ENCODE measurements at regions not wholly inside any gene's neighbourhood (a gene's known extent, or its start where the extent isn't known, plus 50 kb on each side); places are given as distances from the start of the nearest gene placed in this dataset.

DNA sequence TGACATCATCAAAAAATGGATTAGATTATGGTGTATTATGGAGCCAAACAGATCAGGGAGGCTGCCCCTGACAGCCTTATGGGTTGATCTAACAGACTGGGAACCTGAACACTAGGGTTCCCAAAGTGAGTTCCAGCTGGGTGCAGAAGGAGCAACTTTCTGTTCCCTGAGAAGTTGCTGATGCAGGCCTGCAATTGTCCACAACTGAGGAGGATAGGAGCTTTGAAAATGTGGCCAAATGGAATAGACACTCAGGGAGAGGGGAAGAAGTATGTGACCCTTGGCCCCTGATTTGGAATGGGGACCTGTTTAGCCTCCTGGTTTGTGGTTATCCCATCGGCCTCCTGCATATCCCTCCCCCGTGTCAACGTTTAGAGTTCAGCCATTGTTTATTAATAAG lies 262.2 kb upstream of the SKOR2 start:
- no peak for DNase-seq
- in situ Hi-C loops (cut with MboI; ENCODE audit: low pct_unique_long_range_greater_than_20kb, low sequenced_read_pairs): no loop called here

DNA sequence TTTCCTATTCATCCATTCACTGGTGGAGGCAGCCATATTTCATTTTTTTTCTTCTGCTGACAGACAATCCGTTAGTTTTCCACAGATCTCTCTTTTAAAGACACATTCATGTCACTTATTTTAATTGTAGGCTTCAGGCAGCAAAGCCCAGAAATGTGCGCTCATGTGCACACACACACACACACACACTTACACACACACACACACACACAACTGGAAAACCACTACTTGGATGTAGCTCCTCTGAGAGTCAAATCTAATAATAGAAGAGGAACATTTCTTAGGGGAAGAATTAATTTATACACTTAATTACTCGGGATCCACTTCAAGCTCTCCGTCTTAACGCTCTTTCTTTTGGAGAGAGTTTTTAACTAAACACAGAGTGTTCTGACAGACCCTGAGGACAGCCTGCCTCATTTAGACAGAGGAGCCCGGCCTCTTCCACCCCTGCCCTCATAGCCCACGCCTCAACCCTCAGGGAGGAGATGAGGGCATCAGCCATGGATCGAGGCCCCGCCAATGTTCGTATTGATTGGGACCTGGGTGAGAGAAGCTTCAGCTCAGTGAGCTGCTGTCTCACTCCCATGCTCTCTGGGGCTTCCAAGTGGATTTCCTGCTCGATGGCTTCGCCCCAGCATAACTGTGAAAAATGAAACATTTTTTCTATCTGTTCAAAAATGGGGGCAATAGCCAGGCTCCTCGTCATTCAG lies 261.4 kb upstream of the SKOR2 start:
- in situ Hi-C loops (cut with MboI; ENCODE audit: low pct_unique_long_range_greater_than_20kb, low sequenced_read_pairs): no loop called here
- no peak for DNase-seq

DNA sequence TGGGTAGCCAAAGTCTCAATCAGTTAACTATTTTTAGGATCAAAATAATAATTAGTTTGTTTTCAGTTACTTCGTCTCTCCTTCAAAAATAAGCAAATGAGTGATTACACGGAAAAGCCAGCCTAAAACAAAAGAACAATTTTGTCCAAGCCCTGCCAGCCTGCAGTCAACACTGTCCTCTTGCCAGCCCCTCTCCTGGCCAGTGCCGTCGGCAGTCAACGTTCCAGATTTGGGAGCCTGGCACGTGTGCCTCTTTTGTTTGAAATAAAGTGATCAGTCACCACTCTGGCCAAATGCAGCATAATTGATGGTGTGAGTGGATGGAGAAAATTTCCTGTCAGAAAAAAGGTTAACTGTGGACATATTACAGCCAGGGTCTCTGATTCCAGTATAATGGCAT lies 260.6 kb upstream of the SKOR2 start:
- DNase-seq: no peak
- in situ Hi-C loops (cut with MboI; ENCODE audit: low pct_unique_long_range_greater_than_20kb, low sequenced_read_pairs): no loop called here

DNA sequence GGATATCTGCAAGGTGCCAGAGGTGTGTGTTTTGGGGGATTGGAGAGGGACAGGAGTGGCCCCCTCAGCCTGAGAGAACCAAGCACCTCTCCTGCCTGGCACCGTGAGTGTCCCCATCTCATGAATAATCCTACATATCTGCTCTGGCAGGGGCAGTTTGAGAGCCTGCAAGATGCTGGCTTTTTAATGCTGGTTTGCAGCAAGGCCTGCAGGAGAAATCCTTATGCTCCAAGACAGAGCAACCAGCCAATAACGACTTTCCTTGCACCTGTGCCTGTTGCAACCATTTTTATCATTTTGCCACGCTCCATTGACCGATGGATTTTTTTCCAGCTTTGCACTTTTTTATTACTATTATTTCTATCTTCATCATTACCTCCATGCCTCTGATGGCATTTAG lies 259.4 kb upstream of the SKOR2 start:
- in situ Hi-C loops (cut with MboI; ENCODE audit: low pct_unique_long_range_greater_than_20kb, low sequenced_read_pairs): no loop called here
- no peak for DNase-seq

DNA sequence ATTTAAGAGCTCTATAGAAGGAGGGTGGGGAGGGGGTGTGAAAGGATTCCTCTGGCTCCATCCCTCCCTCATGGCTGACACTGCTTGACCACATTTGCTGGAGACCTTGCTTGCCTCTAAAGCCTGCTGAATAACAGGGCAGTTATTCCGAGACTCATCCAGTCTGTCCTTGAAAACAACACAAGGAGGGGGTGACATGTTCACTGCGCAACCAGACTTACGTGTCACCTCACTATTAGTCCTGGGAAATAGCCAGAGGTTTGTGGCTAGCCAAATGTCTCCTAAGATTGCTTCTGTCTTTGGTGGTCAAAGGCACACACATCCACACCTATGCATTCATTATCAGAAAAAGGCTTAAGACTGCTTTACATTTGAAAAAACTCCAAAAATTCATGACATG lies 256.2 kb upstream of the SKOR2 start:
- in situ Hi-C loops (cut with MboI; ENCODE audit: low pct_unique_long_range_greater_than_20kb, low sequenced_read_pairs): no loop called here
- no peak for DNase-seq

DNA sequence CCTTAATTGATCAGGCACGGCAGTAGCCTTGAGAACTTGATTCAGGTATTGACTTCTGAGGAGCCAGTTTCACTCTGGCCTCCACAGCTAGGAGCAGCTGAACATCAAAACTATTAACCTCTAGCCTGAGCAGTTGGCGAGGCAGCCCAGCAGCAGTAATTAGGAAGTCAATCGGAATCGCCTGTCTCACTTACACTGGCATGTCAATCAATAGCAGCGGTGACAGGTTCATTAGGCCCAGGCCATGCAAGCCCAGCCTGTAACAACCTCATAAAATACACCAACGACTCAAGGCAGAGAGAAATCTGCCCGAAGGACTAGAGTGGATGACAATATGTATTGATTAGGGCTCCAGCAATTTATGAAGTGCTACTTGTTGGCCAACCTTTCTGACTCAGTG lies 255.4 kb upstream of the SKOR2 start:
- no peak for DNase-seq

DNA sequence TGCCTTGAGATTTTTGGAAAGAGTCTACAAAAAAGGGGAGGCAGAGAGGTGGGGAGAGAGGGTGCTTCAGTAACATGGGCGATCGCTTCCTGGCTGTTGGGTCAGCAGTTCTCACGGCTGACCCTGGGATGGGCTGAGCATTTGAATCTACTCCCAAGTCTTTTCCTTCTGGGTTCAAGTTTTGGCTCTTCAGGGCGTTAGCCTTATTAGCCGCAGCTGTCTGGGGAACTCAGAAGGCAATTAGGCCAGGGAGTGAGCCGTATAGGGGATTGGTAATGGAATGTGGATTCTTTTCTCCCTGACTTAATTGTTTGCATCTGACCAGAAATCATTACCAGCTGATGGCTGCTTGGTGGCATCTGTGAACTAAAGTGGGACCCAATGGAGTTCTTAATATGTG lies 250.5 kb upstream of the SKOR2 start:
- DNase-seq: no peak
- in situ Hi-C loops (cut with MboI; ENCODE audit: low pct_unique_long_range_greater_than_20kb, low sequenced_read_pairs): no loop called here

More for the DNA sequence above, 255.4 kb upstream of the SKOR2 start:
- in situ Hi-C loops (cut with MboI; ENCODE audit: low pct_unique_long_range_greater_than_20kb, low sequenced_read_pairs): no loop called here

DNA sequence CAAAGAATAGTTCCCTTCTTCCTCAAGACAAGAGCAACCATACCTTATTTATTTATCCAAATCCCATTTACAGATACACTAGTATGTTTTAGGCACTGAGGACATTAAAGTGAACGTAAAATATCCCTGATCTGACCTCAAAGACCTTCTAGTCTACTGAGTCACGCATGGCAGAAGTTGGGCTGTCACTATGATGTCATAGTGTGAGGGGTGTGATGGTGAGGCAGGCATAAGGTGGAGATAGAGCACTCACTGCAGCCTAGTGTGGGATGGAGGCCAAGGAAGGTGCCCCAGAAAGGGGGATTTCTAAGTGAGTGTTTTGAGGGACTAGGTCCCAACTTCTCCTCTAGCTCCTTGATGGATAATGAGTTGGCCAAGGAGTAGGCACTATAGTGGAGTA lies 249.5 kb upstream of the SKOR2 start:
- in situ Hi-C loops (cut with MboI; ENCODE audit: low pct_unique_long_range_greater_than_20kb, low sequenced_read_pairs): no loop called here
- no peak for DNase-seq

DNA sequence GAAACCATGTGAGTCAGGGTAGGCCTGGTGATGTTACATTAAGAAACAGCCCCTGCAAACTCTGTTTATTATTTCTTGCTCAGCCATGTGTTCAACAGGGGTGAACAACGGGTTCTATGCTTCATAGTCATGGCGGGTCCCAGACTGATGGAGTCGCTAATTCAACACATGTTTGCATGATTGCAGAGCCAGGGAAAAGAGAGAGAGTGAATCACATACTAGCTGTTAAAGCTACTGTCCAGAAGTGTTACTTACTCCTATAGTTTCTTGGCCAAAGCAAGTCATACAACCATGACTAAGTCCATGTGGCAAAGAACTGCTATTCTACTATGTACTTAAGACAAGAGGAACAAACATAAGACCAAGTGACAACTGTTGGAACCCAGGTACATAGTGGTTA lies 241.2 kb upstream of the SKOR2 start:
- in situ Hi-C loops (cut with MboI; ENCODE audit: low pct_unique_long_range_greater_than_20kb, low sequenced_read_pairs): no loop called here
- DNase-seq: no peak

DNA sequence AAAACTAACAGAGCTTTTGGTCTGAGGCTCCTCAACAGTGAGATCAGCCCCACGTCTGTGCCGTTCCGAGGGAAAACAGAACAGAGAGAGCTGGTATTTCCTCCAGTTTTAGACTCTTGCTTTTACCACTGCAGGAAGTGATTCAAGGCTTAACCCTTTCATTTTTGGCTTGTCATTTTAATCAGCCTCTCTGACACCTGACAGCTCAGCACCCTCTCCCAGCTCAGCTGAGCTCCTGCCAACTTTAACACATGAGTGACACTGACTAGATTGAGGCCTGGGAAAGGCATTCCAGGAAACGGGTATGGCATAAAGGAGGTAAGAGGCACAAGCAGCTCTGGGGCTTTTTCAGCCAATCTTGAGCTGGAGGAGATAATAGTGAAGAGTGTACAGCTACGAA lies 239.4 kb upstream of the SKOR2 start:
- no peak for DNase-seq
- in situ Hi-C loops (cut with MboI; ENCODE audit: low pct_unique_long_range_greater_than_20kb, low sequenced_read_pairs): no loop called here

DNA sequence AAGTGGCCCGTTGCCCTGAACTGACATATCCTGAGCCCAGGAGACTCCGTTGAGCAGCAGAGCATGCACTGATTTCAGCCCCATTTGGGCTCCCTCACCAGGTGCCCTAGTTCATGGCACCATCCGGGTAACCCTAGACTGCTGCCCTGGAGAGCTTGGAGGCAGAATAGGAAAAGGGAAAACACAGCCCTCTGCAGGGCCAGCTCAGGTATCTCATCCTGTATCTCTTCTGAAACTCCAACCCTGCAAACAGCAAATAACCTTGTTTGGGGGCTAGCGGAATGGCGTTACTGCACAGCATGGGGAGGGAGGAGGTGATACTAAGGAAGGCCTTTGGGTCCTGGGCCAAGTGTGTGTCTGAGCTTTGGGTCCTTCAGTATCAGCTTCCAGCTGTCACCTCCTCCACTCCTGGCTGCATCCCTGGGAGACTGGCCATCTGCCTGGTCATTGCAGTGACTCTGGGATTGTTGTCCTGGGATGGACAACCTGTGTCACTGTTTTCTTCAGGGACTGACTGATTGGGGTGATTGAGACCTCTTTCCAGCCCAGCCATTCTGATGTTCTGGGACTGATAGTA lies 233.8 kb upstream of the SKOR2 start:
- in situ Hi-C loops (cut with MboI; ENCODE audit: low pct_unique_long_range_greater_than_20kb, low sequenced_read_pairs): no loop called here
- DNase-seq: no peak

DNA sequence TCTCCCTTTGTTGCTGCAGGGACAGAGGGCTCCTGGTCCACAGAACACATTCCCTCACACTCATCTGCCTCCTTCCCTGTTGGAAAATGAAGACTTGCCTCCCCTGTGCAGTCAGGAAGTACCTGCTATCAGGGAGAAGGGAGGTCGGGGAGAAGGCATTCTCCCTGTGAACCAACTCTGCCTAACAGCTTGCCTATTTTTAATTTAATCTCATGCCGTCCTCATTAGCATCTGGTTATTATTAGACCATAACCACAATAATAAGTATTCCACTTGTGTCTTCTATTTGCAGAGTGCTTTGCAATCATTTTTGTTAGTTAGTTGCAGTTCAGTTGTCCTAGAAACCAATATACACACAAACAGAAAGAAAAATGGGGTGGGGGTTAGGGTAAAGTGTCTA lies 232.6 kb upstream of the SKOR2 start:
- DNase-seq: no peak
- in situ Hi-C loops (cut with MboI; ENCODE audit: low pct_unique_long_range_greater_than_20kb, low sequenced_read_pairs): no loop called here

DNA sequence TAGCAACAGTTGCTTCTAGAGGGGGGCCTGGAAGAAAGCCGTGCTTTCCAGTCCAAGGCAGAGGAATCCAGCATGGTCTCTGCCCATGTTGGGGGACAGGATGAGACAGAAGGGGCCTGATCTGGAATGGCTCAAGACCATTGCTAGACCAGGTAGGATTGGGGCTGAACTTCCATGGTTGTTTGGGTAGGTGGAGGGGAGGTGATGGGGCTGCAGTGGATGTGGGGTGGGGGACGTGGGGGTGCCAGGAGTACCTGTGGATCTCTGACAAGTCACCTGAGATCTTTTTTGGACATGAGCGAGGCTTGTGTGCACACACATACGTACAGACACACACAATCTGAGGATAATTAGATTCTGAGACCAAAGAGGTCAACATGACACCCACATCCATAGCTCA lies 228.7 kb upstream of the SKOR2 start:
- DNase-seq: no peak
- in situ Hi-C loops (cut with MboI; ENCODE audit: low pct_unique_long_range_greater_than_20kb, low sequenced_read_pairs): no loop called here

DNA sequence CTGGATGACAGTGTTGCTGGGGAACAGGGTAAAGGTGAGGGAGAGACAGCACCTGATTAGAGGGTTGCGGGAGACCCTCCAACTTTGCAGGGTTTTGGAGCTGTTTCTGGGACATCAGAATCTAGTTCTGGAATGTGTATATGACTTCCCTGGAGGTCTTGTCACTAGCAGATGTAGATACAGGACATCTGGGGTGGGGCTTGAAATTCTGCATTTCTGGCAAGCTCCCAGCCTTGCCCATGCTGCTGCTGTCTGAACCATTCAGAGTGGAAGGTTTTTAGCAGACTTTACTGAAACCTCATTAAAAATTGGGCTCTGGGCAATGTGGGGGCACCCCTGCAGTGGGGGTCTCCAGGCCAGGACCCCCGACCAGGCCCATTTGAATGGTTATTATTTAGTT lies 220.3 kb upstream of the SKOR2 start:
- DNase-seq: no peak

DNA sequence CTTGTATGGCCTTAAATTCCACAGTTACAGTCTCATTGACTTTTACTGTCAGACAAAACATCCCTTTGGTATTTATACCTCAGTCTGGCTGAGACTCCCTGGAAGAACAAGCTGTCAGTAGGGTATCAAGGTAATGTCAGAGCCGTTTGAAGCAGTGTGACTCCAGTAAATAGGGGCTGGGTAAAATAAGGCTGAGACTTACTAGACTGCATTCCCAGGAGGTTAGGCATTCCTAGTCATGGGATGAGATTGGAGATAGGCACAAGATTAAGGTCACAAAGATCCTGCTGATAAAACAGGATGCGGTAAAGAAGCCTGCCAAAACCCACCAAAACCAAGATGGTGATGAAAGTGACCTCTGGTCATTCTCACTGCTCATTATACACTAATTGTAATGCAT lies 219.5 kb upstream of the SKOR2 start:
- in situ Hi-C loops (cut with MboI; ENCODE audit: low pct_unique_long_range_greater_than_20kb, low sequenced_read_pairs): no loop called here
- DNase-seq: no peak

More for the DNA sequence above, 220.3 kb upstream of the SKOR2 start:
- in situ Hi-C loops (cut with MboI; ENCODE audit: low pct_unique_long_range_greater_than_20kb, low sequenced_read_pairs): no loop called here

DNA sequence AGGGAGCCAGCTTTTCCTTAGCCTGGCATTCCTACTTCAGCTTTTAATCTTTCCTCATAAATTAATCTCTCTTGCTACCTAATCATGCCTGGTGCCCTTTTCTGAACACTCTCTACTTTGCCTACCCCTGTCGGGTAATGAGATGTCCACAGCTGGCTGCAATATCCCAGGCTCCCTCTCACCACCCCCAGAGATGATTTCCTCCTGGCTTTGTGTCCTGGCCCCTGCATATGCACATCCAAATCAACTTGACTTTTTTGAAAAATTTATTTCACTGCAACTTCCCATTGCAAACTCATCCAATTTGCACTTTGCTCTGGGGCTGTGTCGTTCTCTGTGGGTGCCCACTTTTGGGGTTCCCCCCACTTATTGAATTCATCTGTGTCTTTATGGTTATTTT lies 218.1 kb upstream of the SKOR2 start:
- in situ Hi-C loops (cut with MboI; ENCODE audit: low pct_unique_long_range_greater_than_20kb, low sequenced_read_pairs): no loop called here
- no peak for DNase-seq

DNA sequence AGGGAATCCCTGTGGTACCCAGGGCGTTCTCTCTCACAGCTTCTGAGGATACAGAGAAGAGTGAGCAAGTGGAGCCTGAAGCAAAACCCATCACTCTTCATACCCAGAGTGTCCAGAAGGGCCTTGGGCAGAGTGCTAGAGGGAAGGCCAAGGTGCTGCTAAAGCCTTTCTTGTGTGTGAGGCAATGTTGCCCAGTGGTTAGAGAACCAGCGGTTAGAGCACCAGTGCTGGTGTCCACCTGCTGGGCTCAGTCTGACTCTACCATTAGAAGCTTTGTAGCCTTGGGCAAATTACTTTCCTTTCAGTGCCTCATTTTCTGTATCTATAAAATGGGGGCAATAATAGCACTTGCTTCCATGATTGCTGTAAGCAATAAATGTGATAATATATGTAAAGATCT lies 210.5 kb upstream of the SKOR2 start:
- in situ Hi-C loops (cut with MboI; ENCODE audit: low pct_unique_long_range_greater_than_20kb, low sequenced_read_pairs): no loop called here

DNA sequence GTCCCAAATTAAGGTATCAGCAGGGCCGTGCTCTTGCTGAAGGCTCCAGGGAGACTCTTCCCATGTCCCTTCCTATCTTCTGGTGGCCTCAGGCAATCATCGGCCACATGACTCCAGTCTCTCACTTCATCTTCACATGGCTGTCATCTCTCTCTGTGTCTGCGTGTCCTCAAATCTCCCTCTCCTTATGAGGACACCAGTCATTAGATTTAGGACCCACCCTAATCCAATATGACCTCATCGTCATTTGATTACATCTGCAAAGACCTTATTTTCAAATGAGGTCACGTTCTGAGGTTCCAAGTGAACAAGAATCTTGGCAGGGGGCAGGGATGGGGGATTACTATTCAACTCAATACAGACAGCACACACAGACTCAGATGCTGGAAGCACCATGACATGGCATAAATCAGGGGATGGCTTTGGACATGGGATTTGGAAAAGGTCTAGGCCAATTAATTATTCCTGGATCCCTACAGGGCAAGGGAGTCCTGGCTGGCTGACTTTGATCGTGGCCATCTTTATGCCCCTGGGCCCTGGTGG lies 210.0 kb upstream of the SKOR2 start:
- in situ Hi-C loops (cut with MboI; ENCODE audit: low pct_unique_long_range_greater_than_20kb, low sequenced_read_pairs): no loop called here
- no peak for DNase-seq

More for the DNA sequence above, 210.5 kb upstream of the SKOR2 start:
- DNase-seq: no peak

DNA sequence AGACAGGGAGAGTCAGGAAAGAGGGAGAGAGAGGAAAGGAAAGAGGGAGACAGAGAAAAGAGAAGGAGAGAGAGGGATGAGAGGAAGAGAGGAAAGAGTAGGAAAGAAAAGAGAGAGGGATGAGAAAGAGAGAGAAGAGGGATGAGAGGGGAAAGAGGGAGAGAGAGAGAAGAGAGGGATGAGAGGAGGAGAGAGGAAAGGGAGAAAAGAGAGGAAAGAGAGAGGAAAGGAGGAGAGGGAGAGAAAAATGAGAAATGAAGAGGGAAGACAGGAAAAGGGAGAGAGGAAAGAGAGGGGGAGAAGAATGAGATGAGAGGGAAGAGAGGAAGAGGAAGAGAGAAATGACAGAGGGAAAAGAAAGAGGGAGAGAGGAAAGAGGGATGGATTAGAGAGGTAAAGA lies 207.0 kb upstream of the SKOR2 start:
- DNase-seq: no peak
- in situ Hi-C loops (cut with MboI; ENCODE audit: low pct_unique_long_range_greater_than_20kb, low sequenced_read_pairs): no loop called here

DNA sequence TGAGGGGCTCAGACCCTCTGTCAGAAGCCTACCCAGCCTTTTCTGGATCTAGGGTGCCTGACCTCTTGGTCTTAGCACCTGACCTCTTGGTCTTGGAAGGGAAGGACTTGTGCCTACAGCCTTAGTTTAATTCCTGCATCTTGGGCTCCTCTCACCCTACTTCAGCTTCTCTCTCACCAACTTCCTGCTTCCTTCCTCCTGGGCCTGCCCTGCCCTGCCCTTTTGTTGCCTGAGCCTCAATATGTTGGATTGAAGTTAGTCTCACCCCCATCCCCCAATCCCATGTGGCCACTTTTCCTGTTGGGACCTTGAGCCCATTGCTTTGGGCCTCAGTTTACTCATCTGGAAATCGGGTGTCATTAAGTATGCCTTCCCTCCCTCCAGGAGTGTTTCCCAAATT lies 206.2 kb upstream of the SKOR2 start:
- in situ Hi-C loops (cut with MboI; ENCODE audit: low pct_unique_long_range_greater_than_20kb, low sequenced_read_pairs): no loop called here
- no peak for DNase-seq

DNA sequence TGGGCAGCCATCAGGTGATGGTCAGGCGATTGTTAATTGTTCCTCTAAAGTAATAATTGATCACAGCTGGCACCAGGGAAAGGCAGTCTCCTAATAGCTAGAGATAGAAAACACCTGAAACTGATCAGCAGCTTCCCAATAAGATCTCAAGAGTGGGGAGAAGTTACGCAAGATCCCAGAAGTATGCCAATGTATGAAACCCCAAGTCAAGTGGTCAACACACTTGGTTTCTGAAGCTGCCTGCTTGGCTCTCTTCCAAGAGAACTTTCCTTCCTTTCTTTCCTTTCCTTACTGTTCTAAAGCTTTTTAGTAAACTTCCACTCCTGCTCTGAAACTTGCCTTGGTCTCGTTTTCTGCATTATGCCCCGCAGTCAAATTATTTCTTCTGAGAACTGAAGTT lies 201.6 kb upstream of the SKOR2 start:
- in situ Hi-C loops (cut with MboI; ENCODE audit: low pct_unique_long_range_greater_than_20kb, low sequenced_read_pairs): no loop called here
- DNase-seq: no peak

Data from KBM-7 (cell line).